ENCODE measurements at regions not wholly inside any gene's neighbourhood (a gene's known extent, or its start where the extent isn't known, plus 50 kb on each side); places are given as distances from the start of the nearest gene placed in this dataset.
"Not testable (repeated sequence)": the region's sequence is repeated elsewhere in the genome, so short reads cannot be mapped to it uniquely, and the experiment has no call there.

GRCh38 chr5:20865892-20866291 lies 877.9 kb upstream of the CDH18 start:
- H3K27me3 ChIP-seq (replicated peaks; ENCODE audit: insufficient read depth); DNase-seq (ENCODE audit: low spot score); ATAC-seq (ENCODE audit: insufficient number of reproducible peaks, low FRiP score, low read depth); H3K9me3 ChIP-seq; H3K27ac ChIP-seq; H3K36me3 ChIP-seq; H3K4me1 ChIP-seq (ENCODE audit: control insufficient read depth in 1 of 2, low read depth in 2 of 2); H3K4me3 ChIP-seq: not testable (repeated sequence)

GRCh38 chr5:20833081-20833627 lies 845.2 kb upstream of the CDH18 start:
- ATAC-seq (ENCODE audit: insufficient number of reproducible peaks, low FRiP score, low read depth) (no peak), DNase-seq (ENCODE audit: low spot score) (no peak)
- Histone ChIP-seq H3K27me3 (replicated peaks; ENCODE audit: insufficient read depth) (no peaks in the 10 kb centered on the region), H3K9me3 (no peaks in the 10 kb centered on the region), H3K4me3 (no peak overlapping the region), H3K4me1 (ENCODE audit: control insufficient read depth in 1 of 2, low read depth in 2 of 2) (no peaks in the 10 kb centered on the region), H3K27ac (no peak overlapping the region), H3K36me3 (no peaks in the 10 kb centered on the region)
- TF ChIP-seq CTCF (IDR thresholded peaks at IDR 0.05): no peak

- no peak for TF ChIP-seq CTCF (IDR thresholded peaks at IDR 0.05)
- Histone ChIP-seq H3K4me1 (ENCODE audit: control insufficient read depth in 1 of 2, low read depth in 2 of 2) (no peaks in the 10 kb centered on the region), H3K4me3 (no peak overlapping the region), H3K36me3 (no peaks in the 10 kb centered on the region), H3K9me3 (no peaks in the 10 kb centered on the region), H3K27ac (no peak overlapping the region), H3K27me3 (replicated peaks; ENCODE audit: insufficient read depth) (no peaks in the 10 kb centered on the region)
- ATAC-seq (ENCODE audit: insufficient number of reproducible peaks, low FRiP score, low read depth): no peak
- DNase-seq (ENCODE audit: low spot score): no peak
These were observed 844.4 kb upstream of the CDH18 start for GRCh38 chr5:20832204-20833080.

- not testable (repeated sequence) for H3K4me3 ChIP-seq; H3K9me3 ChIP-seq; DNase-seq (ENCODE audit: low spot score); H3K4me1 ChIP-seq (ENCODE audit: control insufficient read depth in 1 of 2, low read depth in 2 of 2); ATAC-seq (ENCODE audit: insufficient number of reproducible peaks, low FRiP score, low read depth); H3K36me3 ChIP-seq; H3K27ac ChIP-seq; H3K27me3 ChIP-seq (replicated peaks; ENCODE audit: insufficient read depth)
These were observed 838.0 kb upstream of the CDH18 start for GRCh38 chr5:20825951-20826350.

- not testable (repeated sequence) for H3K9me3 ChIP-seq; H3K36me3 ChIP-seq; ATAC-seq (ENCODE audit: insufficient number of reproducible peaks, low FRiP score, low read depth); DNase-seq (ENCODE audit: low spot score); H3K27ac ChIP-seq; H3K27me3 ChIP-seq (replicated peaks; ENCODE audit: insufficient read depth); H3K4me1 ChIP-seq (ENCODE audit: control insufficient read depth in 1 of 2, low read depth in 2 of 2); H3K4me3 ChIP-seq
These were observed 809.2 kb upstream of the CDH18 start for GRCh38 chr5:20797216-20797615.

GRCh38 chr5:20784755-20785154 lies 796.8 kb upstream of the CDH18 start:
- ATAC-seq (ENCODE audit: insufficient number of reproducible peaks, low FRiP score, low read depth); H3K9me3 ChIP-seq: not testable (repeated sequence)

GRCh38 chr5:20783484-20783883 lies 795.5 kb upstream of the CDH18 start:
- not testable (repeated sequence) for H3K36me3 ChIP-seq; DNase-seq (ENCODE audit: low spot score); H3K27ac ChIP-seq; H3K4me1 ChIP-seq (ENCODE audit: control insufficient read depth in 1 of 2, low read depth in 2 of 2); H3K27me3 ChIP-seq (replicated peaks; ENCODE audit: insufficient read depth); H3K4me3 ChIP-seq; ATAC-seq (ENCODE audit: insufficient number of reproducible peaks, low FRiP score, low read depth); H3K9me3 ChIP-seq

More at GRCh38 chr5:20784755-20785154, 796.8 kb upstream of the CDH18 start:
- not testable (repeated sequence) for H3K4me3 ChIP-seq; H3K27me3 ChIP-seq (replicated peaks; ENCODE audit: insufficient read depth); H3K36me3 ChIP-seq; DNase-seq (ENCODE audit: low spot score); H3K27ac ChIP-seq; H3K4me1 ChIP-seq (ENCODE audit: control insufficient read depth in 1 of 2, low read depth in 2 of 2)

GRCh38 chr5:20771338-20771737 lies 783.3 kb upstream of the CDH18 start:
- ATAC-seq (ENCODE audit: insufficient number of reproducible peaks, low FRiP score, low read depth); H3K9me3 ChIP-seq; H3K36me3 ChIP-seq; DNase-seq (ENCODE audit: low spot score); H3K27ac ChIP-seq; H3K4me3 ChIP-seq; H3K4me1 ChIP-seq (ENCODE audit: control insufficient read depth in 1 of 2, low read depth in 2 of 2); H3K27me3 ChIP-seq (replicated peaks; ENCODE audit: insufficient read depth): not testable (repeated sequence)

- H3K4me3 ChIP-seq; H3K4me1 ChIP-seq (ENCODE audit: control insufficient read depth in 1 of 2, low read depth in 2 of 2); DNase-seq (ENCODE audit: low spot score); H3K27ac ChIP-seq; H3K36me3 ChIP-seq; H3K27me3 ChIP-seq (replicated peaks; ENCODE audit: insufficient read depth); H3K9me3 ChIP-seq; ATAC-seq (ENCODE audit: insufficient number of reproducible peaks, low FRiP score, low read depth): not testable (repeated sequence)
These were observed 777.1 kb upstream of the CDH18 start for GRCh38 chr5:20765074-20765473.

GRCh38 chr5:20759459-20759858 lies 771.5 kb upstream of the CDH18 start:
- not testable (repeated sequence) for H3K27me3 ChIP-seq (replicated peaks; ENCODE audit: insufficient read depth); H3K4me1 ChIP-seq (ENCODE audit: control insufficient read depth in 1 of 2, low read depth in 2 of 2); H3K4me3 ChIP-seq; DNase-seq (ENCODE audit: low spot score); ATAC-seq (ENCODE audit: insufficient number of reproducible peaks, low FRiP score, low read depth); H3K27ac ChIP-seq; H3K9me3 ChIP-seq; H3K36me3 ChIP-seq

GRCh38 chr5:20752179-20752578 lies 764.2 kb upstream of the CDH18 start:
- ATAC-seq (ENCODE audit: insufficient number of reproducible peaks, low FRiP score, low read depth); H3K9me3 ChIP-seq; H3K27me3 ChIP-seq (replicated peaks; ENCODE audit: insufficient read depth); H3K27ac ChIP-seq; H3K4me1 ChIP-seq (ENCODE audit: control insufficient read depth in 1 of 2, low read depth in 2 of 2); DNase-seq (ENCODE audit: low spot score); H3K4me3 ChIP-seq; H3K36me3 ChIP-seq: not testable (repeated sequence)
